ENCODE measurements at regions not wholly inside any gene's neighbourhood (a gene's known extent, or its start where the extent isn't known, plus 50 kb on each side); places are given as distances from the start of the nearest gene placed in this dataset.

DNA sequence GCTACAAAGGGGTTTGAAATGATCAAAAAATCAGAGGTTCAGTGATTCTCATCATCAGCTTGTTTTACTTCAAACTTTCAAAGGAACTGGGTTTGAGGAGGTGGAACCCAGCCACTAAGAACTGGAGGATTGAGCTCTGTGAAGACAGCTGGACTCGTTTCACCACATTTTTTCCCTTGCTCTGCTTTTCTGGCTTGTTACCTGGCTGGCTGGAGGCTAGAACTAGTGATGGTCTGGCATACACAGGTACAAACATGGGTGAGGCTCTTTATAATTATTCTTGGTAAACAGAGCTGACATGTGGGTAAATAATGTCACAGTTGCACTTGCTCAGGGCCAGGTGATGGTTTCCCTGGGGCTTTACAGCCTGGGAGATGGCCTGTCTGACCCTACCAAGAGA, 352.5 kb downstream of the FGFR2 start:
- TF ChIP-seq CTCF (IDR thresholded peaks at IDR 0.05 in 8 of 11, conservative IDR thresholded peaks at IDR 0.05 in 3 of 11) (no peak), POLR2A (IDR thresholded peaks at IDR 0.05) (no peak)
